ENCODE measurements at regions not wholly inside any gene's neighbourhood (a gene's known extent, or its start where the extent isn't known, plus 50 kb on each side); places are given as distances from the start of the nearest gene placed in this dataset.

DNA sequence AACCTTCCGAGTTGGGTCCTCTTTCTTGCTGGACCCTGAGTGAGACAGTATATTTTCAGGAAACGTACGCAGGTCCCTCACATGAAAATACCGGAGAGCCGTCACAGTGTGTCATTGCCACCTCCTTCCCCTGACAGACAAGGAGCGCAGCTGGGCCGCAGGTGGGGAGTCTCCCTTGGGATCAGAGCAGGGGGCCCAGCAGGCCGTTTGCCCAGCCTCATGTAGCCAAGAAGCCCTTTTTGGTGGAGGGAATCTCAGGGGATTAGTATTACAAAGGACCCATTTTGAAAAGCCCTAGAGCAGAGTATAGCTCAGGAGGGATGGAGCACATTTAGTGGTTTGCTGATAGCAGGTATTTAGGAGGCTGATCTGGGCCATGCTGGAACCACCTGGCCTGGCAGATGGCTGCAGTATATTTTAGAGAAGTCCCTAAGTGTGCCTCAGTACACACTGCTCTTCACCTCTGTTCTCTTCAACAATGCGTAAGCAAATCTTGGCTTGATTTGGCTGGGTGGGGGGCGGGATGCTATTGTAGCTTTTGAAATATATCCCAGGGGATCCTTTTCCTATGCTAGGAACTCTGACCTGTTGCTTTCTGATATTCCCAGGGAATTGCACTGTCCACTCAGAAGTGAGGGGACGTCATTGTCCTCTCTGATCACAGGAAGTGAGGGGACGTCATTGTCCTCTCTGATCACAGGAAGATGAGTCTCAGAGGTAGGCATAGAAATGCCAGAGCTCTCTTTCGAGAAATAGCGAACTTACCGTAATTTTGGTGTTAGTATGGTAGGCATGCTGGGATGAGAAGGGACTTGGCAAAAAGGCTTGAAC lies 171.9 kb downstream of the HRH4 start:
- 69 to 75% methylated on average over 15 of the region's 15 CpGs for WGBS, 2 donors
- H3K9me3 ChIP-seq: no peaks in the 10 kb centered on the region
- no peaks in the 10 kb centered on the region for H3K36me3 ChIP-seq
- DNase-seq: no peak
- no peaks in the 10 kb centered on the region for H3K4me1 ChIP-seq
- no peak for FAIRE-seq
- TF ChIP-seq, protein P1, sequence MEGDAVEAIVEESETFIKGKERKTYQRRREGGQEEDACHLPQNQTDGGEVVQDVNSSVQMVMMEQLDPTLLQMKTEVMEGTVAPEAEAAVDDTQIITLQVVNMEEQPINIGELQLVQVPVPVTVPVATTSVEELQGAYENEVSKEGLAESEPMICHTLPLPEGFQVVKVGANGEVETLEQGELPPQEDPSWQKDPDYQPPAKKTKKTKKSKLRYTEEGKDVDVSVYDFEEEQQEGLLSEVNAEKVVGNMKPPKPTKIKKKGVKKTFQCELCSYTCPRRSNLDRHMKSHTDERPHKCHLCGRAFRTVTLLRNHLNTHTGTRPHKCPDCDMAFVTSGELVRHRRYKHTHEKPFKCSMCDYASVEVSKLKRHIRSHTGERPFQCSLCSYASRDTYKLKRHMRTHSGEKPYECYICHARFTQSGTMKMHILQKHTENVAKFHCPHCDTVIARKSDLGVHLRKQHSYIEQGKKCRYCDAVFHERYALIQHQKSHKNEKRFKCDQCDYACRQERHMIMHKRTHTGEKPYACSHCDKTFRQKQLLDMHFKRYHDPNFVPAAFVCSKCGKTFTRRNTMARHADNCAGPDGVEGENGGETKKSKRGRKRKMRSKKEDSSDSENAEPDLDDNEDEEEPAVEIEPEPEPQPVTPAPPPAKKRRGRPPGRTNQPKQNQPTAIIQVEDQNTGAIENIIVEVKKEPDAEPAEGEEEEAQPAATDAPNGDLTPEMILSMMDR (IDR thresholded peaks at IDR 0.05): no peak
- ATAC-seq: no peak
- intact Hi-C loops (cut with DNase I): no loop called here
- H3K4me3 ChIP-seq: no peak overlapping the region
- no peaks in the 10 kb centered on the region for H3K27me3 ChIP-seq
- no peak overlapping the region for H3K27ac ChIP-seq

DNA sequence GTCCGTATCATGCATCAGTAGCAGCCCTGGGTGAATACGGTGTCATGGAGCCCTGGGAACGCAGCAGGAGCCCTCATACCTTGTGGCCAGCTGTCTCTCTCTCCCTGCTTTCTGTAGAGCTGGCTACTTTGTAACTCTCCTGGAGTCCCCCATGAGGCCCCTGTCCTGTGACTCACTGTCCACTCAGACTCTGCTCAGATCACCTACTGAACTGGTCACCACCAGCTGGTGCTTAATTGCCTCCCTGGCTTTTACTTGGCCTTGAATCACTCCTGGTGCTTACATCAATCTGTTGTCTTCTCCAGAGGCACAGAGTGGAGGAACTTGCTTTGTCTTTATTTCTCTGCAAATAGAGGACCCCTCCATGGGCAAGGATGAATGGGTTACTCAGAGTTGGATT lies 172.7 kb downstream of the HRH4 start:
- H3K27me3 ChIP-seq: no peaks in the 10 kb centered on the region
- ATAC-seq (no peak), FAIRE-seq (no peak)

DNA sequence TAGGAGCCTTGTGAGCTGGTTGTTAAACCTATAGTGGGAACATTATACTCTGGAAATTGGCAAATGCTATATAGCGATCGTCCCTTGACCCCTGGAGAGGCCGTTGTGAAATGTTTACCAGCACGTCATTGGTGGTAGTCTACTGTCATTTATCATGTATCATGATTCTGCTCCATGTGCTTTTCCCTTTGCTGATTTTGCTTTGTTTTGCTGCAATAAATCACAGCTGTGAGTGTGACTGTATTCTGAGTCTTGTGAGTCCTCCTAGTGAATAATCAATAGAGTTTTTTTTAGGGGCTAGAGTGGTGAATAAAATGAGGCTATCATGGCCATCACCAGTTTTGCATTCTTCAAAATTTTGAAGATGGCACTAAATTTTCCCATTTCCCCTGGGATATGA lies 189.1 kb downstream of the HRH4 start:
- no peak for FAIRE-seq
- Histone ChIP-seq H3K27ac (no peak overlapping the region), H3K4me3 (no peak overlapping the region), H3K36me3 (no peaks in the 10 kb centered on the region), H3K4me1 (no peaks in the 10 kb centered on the region), H3K27me3 (no peaks in the 10 kb centered on the region), H3K9me3 (no peaks in the 10 kb centered on the region)
- DNase-seq: no peak
- TF ChIP-seq, protein P1 (IDR thresholded peaks at IDR 0.05): no peak
- intact Hi-C loops (cut with DNase I): no loop called here
- no peak for ATAC-seq
- 41 to 51% methylated on average over 4 of the region's 4 CpGs for WGBS, 2 donors

More for the DNA sequence above, 172.7 kb downstream of the HRH4 start:
- no peaks in the 10 kb centered on the region for H3K36me3 ChIP-seq
- H3K4me3 ChIP-seq: no peak overlapping the region
- no peaks in the 10 kb centered on the region for H3K9me3 ChIP-seq
- 79 to 89% methylated on average over 3 of the region's 3 CpGs for WGBS, 2 donors
- H3K27ac ChIP-seq: no peak overlapping the region
- TF ChIP-seq, protein P1 (IDR thresholded peaks at IDR 0.05): no peak
- DNase-seq: no peak
- no peaks in the 10 kb centered on the region for H3K4me1 ChIP-seq
- intact Hi-C loops (cut with DNase I): no loop called here

DNA sequence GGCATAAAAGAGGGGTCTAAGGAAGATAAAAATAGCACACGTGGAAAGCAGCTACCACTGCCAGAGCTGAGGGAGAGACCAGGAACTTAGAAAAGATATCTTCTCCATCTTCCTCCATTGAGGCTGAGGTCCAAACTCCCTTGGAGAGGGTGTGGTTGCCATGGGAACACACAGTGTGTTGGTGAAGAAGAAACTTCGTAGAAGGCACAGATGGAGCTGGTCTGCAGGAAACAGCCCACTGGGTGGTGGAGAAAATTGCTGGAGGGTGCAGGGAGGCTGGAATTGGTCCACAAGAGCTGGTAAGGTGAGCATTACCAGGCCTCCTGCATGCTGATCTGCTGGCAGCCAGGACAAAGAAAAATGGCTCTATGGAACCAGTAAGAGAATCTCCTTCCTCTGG lies 191.0 kb downstream of the HRH4 start:
- ATAC-seq (no peak), FAIRE-seq (no peak), DNase-seq (no peak)
- H3K9me3 ChIP-seq: no peaks in the 10 kb centered on the region
- H3K27me3 ChIP-seq: no peaks in the 10 kb centered on the region
- intact Hi-C loops (cut with DNase I): no loop called here
- TF ChIP-seq, protein P1 (IDR thresholded peaks at IDR 0.05): no peak
- H3K4me3 ChIP-seq: no peak overlapping the region
- H3K36me3 ChIP-seq: no peaks in the 10 kb centered on the region
- no peaks in the 10 kb centered on the region for H3K4me1 ChIP-seq
- 51 to 75% methylated on average over 2 of the region's 2 CpGs for WGBS, 2 donors
- no peak overlapping the region for H3K27ac ChIP-seq

DNA sequence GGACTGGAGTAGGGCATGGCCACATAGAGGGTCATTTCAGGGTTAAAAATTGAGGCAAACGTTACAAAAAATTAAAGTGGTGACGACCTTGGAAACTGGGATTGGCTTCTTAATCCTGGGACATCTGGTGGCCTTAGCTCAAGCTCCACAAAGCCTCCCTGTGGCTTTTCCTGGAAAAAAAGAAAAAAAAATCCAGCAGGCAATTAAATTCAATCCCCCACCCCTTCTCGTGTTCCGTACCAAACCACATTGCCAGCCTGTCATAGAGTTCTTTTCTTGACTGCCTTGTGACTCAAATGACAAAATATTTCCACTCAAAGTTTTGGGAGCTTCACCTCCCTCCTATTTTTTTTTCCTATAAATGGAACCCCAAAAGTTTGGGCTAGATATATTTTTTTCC lies 195.6 kb downstream of the HRH4 start:
- Histone ChIP-seq H3K9me3 (no peaks in the 10 kb centered on the region), H3K4me1 (no peaks in the 10 kb centered on the region), H3K4me3 (no peak overlapping the region), H3K27me3 (no peaks in the 10 kb centered on the region), H3K27ac (no peak overlapping the region), H3K36me3 (no peaks in the 10 kb centered on the region)
- TF ChIP-seq, protein P1 (IDR thresholded peaks at IDR 0.05): no peak
- DNase-seq: no peak
- FAIRE-seq: no peak
- intact Hi-C loops (cut with DNase I): no loop called here
- no peak for ATAC-seq
- 34 to 43% methylated on average over 4 of the region's 4 CpGs for WGBS, 2 donors
